ENCODE measurements at regions not wholly inside any gene's neighbourhood (a gene's known extent, or its start where the extent isn't known, plus 50 kb on each side); places are given as distances from the start of the nearest gene placed in this dataset.

DNA sequence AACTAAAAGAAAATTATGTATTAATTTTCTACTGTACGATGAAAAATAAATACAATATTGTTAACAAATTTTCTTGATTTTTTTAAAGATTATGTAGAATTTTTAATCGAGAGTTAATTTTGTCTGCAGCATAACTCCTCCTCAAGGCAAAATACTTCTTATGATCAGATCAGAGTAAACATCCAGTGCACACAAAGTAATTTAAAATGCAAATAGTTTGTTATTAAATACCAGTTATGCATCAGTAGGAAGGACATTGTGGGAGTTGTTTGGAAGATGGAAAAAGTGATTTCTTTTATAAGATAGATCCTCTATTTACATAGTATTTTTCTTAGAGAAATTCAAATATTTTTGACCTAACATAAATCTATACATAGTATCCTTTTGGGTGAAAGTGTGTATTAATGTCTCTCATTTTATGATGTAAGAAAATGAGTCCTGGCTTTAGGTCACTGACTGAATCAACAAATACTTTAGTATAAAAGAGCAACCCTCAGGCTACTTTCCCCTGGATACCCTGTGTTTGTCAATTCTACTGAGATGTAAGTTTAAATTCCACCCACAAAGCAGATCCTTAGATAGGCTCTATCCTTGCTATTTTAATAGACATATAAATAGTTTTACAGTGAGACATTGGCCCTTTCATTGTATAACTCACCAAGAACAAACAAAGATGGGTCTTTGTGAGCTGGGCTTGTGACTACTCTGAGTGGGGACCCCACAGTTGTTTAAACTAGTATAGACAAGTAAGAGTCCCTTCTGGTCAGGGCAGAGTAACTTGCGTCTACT is 1133.7 kb downstream of the GATA3 start:
- no peak for DNase-seq

DNA sequence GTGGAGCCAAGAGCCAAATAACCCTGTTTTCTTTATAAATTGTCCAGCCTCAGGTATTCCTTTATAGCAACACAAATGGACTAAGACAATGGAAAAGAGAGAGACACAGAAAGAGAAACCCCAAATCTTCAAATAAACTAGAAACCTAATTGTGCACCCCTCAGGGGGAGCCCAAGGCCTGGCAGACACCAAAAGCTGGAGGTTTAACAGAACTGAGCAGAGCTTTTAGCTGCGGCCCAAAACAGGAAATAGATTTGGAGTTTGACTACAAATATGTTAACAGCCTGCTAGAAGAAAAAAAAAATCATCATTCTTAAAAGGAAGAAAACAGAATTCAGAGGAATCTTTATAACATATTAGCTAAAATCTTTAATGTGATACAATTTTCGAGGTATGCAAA is 1135.0 kb downstream of the GATA3 start:
- DNase-seq = no peak

GRCh38 chr10:9193120-9193519 is 1138.6 kb downstream of the GATA3 start:
- DNase-seq = no peak

- no peak for DNase-seq
These were observed 1140.9 kb downstream of the GATA3 start for GRCh38 chr10:9195385-9195784.

GRCh38 chr10:9198611-9199010 is 1144.1 kb downstream of the GATA3 start:
- DNase-seq = no peak

GRCh38 chr10:9205558-9205957 is 1151.1 kb downstream of the GATA3 start:
- no peak for DNase-seq

DNA sequence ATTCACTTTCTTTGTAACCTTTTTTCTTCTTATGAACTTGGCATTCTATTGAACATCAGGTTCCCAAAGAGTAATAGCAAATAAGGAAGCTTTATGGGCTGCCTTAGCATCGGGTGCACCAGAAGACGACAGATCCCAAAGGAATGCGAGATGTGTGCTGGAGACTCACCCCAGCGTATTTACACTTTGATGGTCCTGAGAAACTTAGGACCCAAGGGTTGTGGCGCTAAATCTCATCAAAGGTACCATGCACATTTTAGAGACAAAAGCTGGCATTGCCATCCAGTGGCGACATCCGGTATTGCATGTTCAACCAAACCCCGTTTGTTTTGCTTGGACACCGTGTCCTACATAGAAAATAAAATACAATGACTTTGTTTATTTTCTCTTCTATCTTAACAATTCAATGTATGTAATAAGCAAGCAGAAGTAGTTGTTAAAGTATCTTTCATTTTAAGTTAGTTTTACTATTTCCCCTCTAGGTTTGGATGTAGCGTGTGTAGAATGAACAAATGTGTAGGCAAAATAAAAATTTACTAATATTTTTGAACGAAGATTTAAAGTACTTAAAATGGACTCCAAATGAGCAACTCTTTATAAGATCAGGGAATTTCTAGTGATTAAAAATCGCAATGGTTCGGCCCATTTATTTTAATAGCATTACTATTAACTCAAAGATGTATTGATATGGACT is 1154.8 kb downstream of the GATA3 start:
- peak; percentile 7 to 61 (median 30) for DNase-seq

DNA sequence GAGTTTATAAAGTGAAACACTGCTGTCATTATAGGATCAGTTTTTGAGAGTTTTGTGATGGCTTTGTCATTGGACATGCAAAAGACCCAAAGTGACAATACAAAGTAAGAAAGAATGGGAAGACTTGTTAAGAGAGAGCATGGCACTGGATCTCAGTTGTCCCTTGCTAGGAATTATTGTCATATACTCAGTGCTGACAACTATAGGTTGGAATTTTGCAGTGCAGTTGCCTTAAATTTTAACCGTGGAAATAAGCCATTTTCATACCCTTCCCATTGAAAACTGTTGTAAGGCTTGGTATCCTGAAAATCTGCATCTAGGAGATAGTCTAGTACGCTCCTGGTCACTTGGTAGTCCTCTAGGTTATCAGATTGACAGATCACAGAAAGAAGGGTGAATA is 1156.7 kb downstream of the GATA3 start:
- no peak for DNase-seq

DNA sequence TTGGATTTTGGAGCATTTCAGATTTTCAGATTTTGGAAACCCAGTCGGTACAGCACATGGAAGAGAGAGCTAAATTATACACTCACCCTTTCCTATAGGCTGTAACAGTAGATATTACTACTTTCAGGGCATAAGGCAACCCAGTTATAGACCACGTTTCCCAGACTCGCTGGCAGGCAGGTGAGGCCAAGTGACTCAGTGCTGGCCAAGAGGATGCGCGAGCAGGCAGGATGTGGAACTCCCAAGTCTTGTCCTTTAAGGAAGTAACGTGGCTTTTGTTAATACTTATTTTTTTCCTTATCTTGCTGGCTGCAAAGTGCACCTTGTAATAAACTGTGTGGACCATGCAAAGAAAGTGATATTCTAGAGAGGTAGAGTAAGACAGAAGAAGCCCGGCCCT is 1160.1 kb downstream of the GATA3 start:
- DNase-seq = no peak

DNA sequence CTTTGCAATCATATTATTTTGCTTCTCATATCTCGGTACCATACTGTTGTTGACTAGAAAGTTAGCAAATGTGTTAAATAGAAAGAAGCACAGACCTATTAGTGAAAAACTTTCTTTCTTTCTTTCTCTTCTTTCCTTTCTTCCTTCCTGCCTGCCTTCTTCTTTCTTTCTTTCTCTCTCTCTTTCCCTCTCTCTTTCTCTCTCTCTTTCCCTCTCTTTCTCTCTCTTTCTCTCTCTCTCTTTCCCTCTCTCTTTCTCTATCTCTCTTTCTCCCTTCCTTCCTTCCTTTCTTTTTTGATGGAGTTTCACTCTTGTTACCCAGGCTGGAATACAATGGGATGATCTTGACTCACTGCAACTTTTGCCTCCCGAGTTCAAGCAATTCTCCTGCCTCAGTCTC is 1160.6 kb downstream of the GATA3 start:
- no peak for DNase-seq

GRCh38 chr10:9219860-9220259 is 1165.4 kb downstream of the GATA3 start:
- no peak for DNase-seq

DNA sequence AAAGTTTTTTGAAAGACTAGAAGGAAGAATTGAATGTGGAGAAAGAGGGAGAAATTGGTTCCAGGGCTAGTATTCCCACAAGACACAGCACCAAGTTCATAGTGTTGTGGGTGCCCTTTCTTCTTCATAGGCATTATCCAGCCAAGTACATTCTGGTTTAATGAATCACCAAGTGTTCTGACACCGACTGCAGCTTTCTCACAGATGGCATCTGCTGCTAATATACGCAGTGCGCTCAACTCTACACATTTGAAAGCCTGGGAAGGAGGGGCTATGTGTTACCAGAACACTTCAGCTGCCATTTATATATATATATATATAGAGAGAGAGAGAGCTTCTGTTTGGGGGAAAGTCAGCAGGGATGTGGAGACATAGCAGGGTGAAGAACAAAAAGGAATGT is 1168.4 kb downstream of the GATA3 start:
- no peak for DNase-seq

DNA sequence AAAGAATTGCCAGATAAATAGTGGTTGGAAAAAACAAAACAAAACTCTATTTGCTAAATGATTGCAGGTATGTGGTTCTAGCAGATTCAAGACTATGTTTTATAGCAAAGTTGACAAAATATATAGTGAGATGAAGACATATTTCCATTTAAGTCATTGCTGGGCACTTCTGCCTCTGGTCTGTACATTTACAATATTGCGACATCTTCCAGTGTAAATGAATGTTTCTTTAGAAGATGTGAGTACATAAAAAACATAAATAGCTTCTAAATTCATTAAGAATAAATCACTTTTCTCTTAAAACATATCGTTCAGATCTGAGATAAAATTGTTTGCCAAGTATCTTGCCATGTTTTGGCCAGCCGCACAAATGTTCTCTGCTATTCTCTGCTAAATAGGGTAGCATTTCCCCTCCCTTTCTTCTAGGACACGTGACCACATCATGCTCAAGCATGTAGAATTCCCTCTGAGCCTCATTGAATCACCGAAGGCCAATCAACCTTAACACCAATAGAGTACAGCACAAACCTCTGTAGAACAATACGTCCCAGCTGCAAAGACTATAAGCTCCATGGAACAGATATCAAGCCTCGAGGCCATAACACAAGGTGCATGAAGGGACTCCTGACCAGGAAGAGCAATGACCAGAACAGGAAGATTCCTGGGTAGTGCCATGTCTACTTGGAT is 1173.3 kb downstream of the GATA3 start:
- no peak for DNase-seq

DNA sequence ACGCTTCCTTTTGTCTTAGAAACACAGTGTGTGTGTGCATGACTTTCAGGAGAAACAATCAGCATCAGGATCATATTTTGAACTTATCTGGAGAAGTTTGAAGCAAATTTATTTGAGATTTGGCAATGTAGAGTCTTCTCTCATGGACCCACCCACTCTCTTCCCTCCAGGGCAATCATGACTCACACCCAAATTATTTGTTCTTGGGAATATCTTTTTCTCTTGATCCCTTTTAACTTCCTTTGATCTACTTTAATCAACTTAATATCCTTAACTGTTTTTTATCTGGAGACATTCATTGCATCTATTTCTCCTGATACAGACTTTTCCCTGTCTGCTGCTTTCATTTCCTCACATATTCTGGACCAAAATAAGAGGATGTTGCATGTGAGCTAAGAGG is 1174.3 kb downstream of the GATA3 start:
- DNase-seq = no peak

DNA sequence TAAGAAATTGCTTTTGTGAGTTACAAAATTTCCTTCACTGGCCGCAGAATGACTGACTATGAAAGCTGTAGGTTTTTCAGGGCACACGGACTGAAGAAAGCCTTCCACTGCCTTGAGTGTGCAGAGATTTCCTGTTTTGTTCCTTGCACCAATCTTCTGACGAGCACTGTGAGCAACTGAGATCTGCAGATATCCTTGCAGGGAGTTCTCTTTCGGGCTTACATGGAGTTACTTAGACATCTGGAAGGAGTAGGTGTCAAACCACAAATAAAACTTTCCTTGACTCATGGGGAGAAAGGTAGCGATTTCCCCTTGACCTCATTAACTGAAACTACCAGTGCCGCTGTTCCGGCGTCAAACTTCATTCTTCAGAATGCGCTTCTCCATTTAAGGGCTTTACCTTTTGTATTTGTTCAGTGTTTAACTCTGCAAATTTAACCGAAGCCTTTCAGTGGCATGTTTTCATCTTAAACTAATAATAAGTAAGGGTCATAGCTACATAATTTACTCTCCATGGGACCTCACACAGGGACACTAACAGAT is 1175.3 kb downstream of the GATA3 start:
- DNase-seq = no peak

DNA sequence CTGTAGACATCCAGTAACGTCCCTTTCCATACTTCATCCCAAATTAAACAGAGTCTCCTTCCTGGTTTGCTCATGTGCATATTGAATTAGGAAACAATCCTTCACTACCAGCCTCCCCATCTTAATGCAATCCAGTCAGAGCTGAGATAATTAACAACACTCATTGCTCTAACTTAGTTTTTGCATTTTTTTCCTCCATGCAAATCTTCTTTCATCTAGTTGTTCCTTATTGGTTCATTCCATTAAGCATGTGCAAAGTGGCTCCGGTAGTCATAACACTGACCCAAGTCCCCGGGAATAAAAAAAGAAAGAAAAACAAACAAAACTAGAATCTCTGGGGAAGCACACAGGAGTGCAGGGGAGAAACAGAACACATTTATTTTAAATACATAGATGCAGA is 1176.1 kb downstream of the GATA3 start:
- DNase-seq = no peak

DNA sequence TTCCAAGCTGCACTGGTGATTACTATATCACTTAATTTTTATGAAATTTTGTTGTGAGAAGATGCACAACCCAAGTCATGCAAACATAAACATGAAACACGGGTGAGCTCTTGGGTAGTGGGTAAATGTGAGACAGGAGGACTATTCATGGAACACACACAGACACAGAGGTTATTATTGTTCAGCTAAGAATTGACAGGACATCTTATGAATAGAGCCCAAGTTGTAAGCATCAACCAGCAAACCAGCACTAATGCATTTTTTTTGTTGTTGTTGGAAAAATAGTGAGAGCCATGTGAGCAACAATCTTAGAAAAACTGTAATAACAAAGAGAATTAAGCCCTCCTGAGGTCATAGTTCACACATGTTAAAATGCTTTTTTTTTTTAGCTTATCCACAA is 1179.7 kb downstream of the GATA3 start:
- DNase-seq = no peak

DNA sequence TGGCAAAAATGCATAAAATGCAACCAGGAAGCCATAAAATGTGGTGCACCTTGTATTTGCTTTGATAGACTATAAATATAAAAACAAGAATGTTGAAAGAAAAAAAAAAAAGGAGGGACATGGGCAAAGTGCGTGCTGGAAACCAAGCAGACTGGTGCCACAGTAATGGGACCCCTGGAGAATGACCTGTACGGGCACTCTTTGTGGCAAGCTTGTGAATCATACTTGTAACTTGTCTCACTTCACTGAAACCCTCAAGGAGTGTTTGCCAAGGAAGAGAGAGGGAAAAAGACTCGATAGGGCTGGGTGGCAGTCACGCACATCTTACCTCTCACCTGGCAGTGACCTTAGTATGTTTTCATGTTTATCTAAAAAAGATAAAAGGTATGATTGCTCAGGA is 1183.6 kb downstream of the GATA3 start:
- DNase-seq = no peak

DNA sequence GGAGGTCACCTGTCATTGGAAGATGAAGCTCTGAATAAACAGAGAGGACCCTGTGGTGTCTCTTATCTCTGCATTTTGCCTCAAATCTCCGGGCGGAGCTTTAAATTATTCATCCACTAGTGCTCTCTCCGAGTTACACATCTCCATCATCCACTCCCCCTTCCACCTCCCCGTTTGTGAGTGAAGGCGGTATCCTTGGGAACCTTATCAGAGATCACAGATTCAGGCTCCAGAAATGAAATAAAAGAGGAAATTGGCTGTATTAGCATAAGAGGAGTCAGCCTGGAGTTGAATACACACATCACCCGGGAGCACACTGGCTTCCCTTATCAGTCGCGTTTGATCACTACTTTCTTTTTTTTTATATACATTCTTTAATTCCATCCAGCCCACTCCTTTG is 1184.8 kb downstream of the GATA3 start:
- DNase-seq = no peak

GRCh38 chr10:9243941-9244411 is 1189.5 kb downstream of the GATA3 start:
- DNase-seq = no peak

DNA sequence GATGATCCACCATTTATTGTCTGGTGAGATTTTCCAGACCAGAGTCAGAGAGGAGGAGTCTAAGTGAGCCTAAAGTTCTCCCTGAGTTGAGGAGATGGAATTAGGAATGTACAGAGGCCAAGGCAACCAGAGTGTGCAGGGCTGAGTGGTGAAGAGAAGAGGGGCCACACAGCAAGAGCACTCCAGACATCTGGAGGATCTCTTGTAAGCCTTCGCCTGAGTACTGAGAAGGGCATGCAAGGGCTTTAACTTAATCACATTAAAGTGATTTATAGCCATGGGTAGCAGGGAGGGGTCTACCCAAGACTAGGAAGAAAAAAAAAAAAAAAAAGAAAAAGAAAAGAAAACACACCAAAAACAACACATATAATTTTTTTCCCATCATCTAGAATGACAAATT is 1190.4 kb downstream of the GATA3 start:
- no peak for DNase-seq

DNA sequence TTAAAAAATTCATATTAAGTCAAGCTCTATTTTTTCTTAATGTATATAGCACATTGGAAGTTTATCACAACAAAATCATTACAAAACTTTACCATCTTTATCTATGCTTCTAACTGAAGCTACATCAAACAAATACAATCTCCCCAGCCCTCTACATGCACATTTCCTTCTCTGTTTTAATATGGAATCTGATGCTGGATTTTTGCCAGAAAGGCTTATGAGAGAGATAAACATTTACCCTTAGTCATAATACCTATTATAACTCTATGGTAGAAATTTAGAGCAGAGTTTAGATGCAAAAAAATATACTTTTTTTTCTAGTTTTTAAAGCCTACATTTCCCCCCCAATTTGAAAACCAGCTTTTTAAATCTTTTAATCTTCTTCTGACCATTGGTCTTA is 1198.6 kb downstream of the GATA3 start:
- no peak for DNase-seq

- DNase-seq = no peak
These were observed 1199.9 kb downstream of the GATA3 start for GRCh38 chr10:9254353-9254752.

- no peak for DNase-seq
These were observed 1206.2 kb downstream of the GATA3 start for GRCh38 chr10:9260690-9261089.

Measured in NCI-H1417 (cell line).